HEK293T (cell line): ENCODE measurements at regions not wholly inside any gene's neighbourhood (a gene's known extent, or its start where the extent isn't known, plus 50 kb on each side); places are given as distances from the start of the nearest gene placed in this dataset.

Experiments used
- ARNT ChIP-seq: fragments of 450-650 bp; IDR thresholded peaks from 2 replicates; pipeline ENCODE4 v1.6.1; 2017; ENCODE audit warnings: mild to moderate bottlenecking
- HDGF ChIP-seq: fragments of 450-650 bp; IDR thresholded peaks from 2 replicates; pipeline ENCODE4 v1.6.1; 2017; ENCODE audit warnings: antibody characterized with exemption, borderline replicate concordance
- L3MBTL2 ChIP-seq: fragments of 450-650 bp; conservative IDR thresholded peaks from 2 replicates; pipeline ENCODE4 v1.6.1; 2016; ENCODE audit warnings: mild to moderate bottlenecking
- PKNOX1 ChIP-seq: fragments of 450-650 bp; IDR thresholded peaks from 2 replicates; pipeline ENCODE4 v1.6.1; 2016
- SP1 ChIP-seq: fragments of 450-650 bp; IDR thresholded peaks from 2 replicates; pipeline ENCODE4 v1.6.1; 2017
- ZNF384 ChIP-seq: fragments of 450-650 bp; IDR thresholded peaks from 2 replicates; pipeline ENCODE4 v1.6.1; 2016

DNA sequence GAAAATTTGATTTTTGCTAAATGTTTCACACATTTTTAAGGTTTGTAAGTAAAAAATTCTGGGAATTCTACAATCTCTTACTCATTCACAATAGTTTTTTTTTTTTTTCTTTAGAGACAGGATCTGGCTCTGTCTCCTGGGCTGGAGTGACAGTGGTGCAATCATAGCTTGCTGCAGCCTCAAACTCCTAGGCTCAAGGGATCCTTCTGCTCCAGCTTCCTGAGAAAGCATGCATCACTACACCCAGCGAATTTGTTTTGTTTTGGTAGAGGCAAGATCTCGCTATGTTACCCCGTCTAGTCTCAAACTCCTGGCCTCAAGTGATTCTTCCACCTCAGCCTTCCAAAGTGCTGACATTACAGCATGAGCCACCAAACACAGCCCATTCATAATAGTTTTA, 232.8 kb downstream of the GJA1 start:
- TF ChIP-seq ZNF384: no peak
- TF ChIP-seq PKNOX1: no peak
- no peak for TF ChIP-seq L3MBTL2
- no peak for TF ChIP-seq SP1
- TF ChIP-seq ARNT: no peak
- TF ChIP-seq HDGF: no peak
